ENCODE measurements at regions not wholly inside any gene's neighbourhood (a gene's known extent, or its start where the extent isn't known, plus 50 kb on each side); places are given as distances from the start of the nearest gene placed in this dataset.
A peak's percentile ranks its signal among the peaks of the same experiment; 100 is the strongest.

- peak; percentile 3 for DNase-seq (ENCODE audit: low read depth)
Observed at GRCh38 chr7:139159900-139160675, 50.6 kb upstream of the ZC3HAV1 start.

GRCh38 chr7:139168479-139168878, 59.0 kb upstream of the ZC3HAV1 start:
- no peak for DNase-seq (ENCODE audit: low read depth)

- DNase-seq (ENCODE audit: low read depth), result no peak
Observed at GRCh38 chr7:139169816-139170215, 60.3 kb upstream of the ZC3HAV1 start.

- DNase-seq (ENCODE audit: low read depth), result no peak
Observed at GRCh38 chr7:139172775-139173174, 58.3 kb upstream of the UBN2 start.

- DNase-seq (ENCODE audit: low read depth), result no peak
Observed at GRCh38 chr7:139177696-139178095, 53.3 kb upstream of the UBN2 start.

GRCh38 chr7:139180700-139181311, 50.2 kb upstream of the UBN2 start:
- peak; percentile 5 for DNase-seq (ENCODE audit: low read depth)
